ENCODE measurements at regions not wholly inside any gene's neighbourhood (a gene's known extent, or its start where the extent isn't known, plus 50 kb on each side); places are given as distances from the start of the nearest gene placed in this dataset.
"Not testable (repeated sequence)": the region's sequence is repeated elsewhere in the genome, so short reads cannot be mapped to it uniquely, and the experiment has no call there.

- WGBS (ENCODE audit: insufficient coverage), result no CpG with 5 or more reads among the region's 2 CpGs
- no peaks in the 10 kb centered on the region for H3K4me1 ChIP-seq (ENCODE audit: control insufficient read depth, insufficient read depth, low read length)
These were observed 160.2 kb upstream of the IL12B start for GRCh38 chr5:159490507-159490906.

GRCh38 chr5:159493696-159494095, 163.4 kb upstream of the IL12B start:
- H3K4me1 ChIP-seq (ENCODE audit: control insufficient read depth, insufficient read depth, low read length), result peaks cover 3% of the 10 kb centered on the region
- no peak for DNase-seq
- peaks cover 2% of the 10 kb centered on the region for H3K27me3 ChIP-seq (ENCODE audit: control insufficient read depth, insufficient read depth, low read length)
- H3K4me3 ChIP-seq (ENCODE audit: low read length), result no peak overlapping the region
- no peaks in the 10 kb centered on the region for H3K36me3 ChIP-seq (ENCODE audit: control insufficient read depth, insufficient read depth, low read length)
- no peaks in the 10 kb centered on the region for H3K9me3 ChIP-seq (replicated peaks; ENCODE audit: control insufficient read depth, low read depth, low read length)
- no peak overlapping the region for H3K27ac ChIP-seq (ENCODE audit: low read length)

More at GRCh38 chr5:159490507-159490906, 160.2 kb upstream of the IL12B start:
- H3K4me3 ChIP-seq (ENCODE audit: low read length), result no peak overlapping the region
- H3K27ac ChIP-seq (ENCODE audit: low read length), result no peak overlapping the region
- H3K36me3 ChIP-seq (ENCODE audit: control insufficient read depth, insufficient read depth, low read length), result no peaks in the 10 kb centered on the region
- H3K9me3 ChIP-seq (replicated peaks; ENCODE audit: control insufficient read depth, low read depth, low read length), result no peaks in the 10 kb centered on the region
- H3K27me3 ChIP-seq (ENCODE audit: control insufficient read depth, insufficient read depth, low read length), result peaks cover 2% of the 10 kb centered on the region
- DNase-seq, result no peak

GRCh38 chr5:159496773-159497172, 166.5 kb upstream of the IL12B start:
- Histone ChIP-seq H3K4me3 (ENCODE audit: low read length) (no peak overlapping the region), H3K9me3 (replicated peaks; ENCODE audit: control insufficient read depth, low read depth, low read length) (no peaks in the 10 kb centered on the region), H3K27me3 (ENCODE audit: control insufficient read depth, insufficient read depth, low read length) (no peaks in the 10 kb centered on the region), H3K4me1 (ENCODE audit: control insufficient read depth, insufficient read depth, low read length) (peaks cover 3% of the 10 kb centered on the region), H3K36me3 (ENCODE audit: control insufficient read depth, insufficient read depth, low read length) (no peaks in the 10 kb centered on the region), H3K27ac (ENCODE audit: low read length) (no peak overlapping the region)
- no peak for DNase-seq
- WGBS (ENCODE audit: insufficient coverage), result 100% methylated on average over 2 of the region's 7 CpGs

- H3K4me1 ChIP-seq (ENCODE audit: control insufficient read depth, insufficient read depth, low read length), result peaks cover 3% of the 10 kb centered on the region
- H3K9me3 ChIP-seq (replicated peaks; ENCODE audit: control insufficient read depth, low read depth, low read length), result no peaks in the 10 kb centered on the region
- H3K36me3 ChIP-seq (ENCODE audit: control insufficient read depth, insufficient read depth, low read length), result no peaks in the 10 kb centered on the region
- no peak overlapping the region for H3K27ac ChIP-seq (ENCODE audit: low read length)
- no peaks in the 10 kb centered on the region for H3K27me3 ChIP-seq (ENCODE audit: control insufficient read depth, insufficient read depth, low read length)
- H3K4me3 ChIP-seq (ENCODE audit: low read length), result no peak overlapping the region
- 24% methylated on average over 2 of the region's 2 CpGs for WGBS (ENCODE audit: insufficient coverage)
- DNase-seq, result no peak
These were observed 166.9 kb upstream of the IL12B start for GRCh38 chr5:159497221-159497620.

- Histone ChIP-seq H3K36me3 (ENCODE audit: control insufficient read depth, insufficient read depth, low read length) (no peaks in the 10 kb centered on the region), H3K9me3 (replicated peaks; ENCODE audit: control insufficient read depth, low read depth, low read length) (no peaks in the 10 kb centered on the region), H3K4me3 (ENCODE audit: low read length) (no peak overlapping the region), H3K4me1 (ENCODE audit: control insufficient read depth, insufficient read depth, low read length) (peaks cover 3% of the 10 kb centered on the region), H3K27me3 (ENCODE audit: control insufficient read depth, insufficient read depth, low read length) (no peaks in the 10 kb centered on the region), H3K27ac (ENCODE audit: low read length) (no peak overlapping the region)
- peak; percentile 50 for DNase-seq
These were observed 168.3 kb upstream of the IL12B start for GRCh38 chr5:159498630-159499029.

- DNase-seq; H3K4me3 ChIP-seq (ENCODE audit: low read length); H3K27ac ChIP-seq (ENCODE audit: low read length); H3K36me3 ChIP-seq (ENCODE audit: control insufficient read depth, insufficient read depth, low read length); H3K4me1 ChIP-seq (ENCODE audit: control insufficient read depth, insufficient read depth, low read length); H3K9me3 ChIP-seq (replicated peaks; ENCODE audit: control insufficient read depth, low read depth, low read length); H3K27me3 ChIP-seq (ENCODE audit: control insufficient read depth, insufficient read depth, low read length): not testable (repeated sequence)
- WGBS (ENCODE audit: insufficient coverage), result no CpG with 5 or more reads among the region's 4 CpGs
These were observed 171.8 kb upstream of the IL12B start for GRCh38 chr5:159502116-159502515.

GRCh38 chr5:159503236-159503635, 172.9 kb upstream of the IL12B start:
- no peak for DNase-seq
- WGBS (ENCODE audit: insufficient coverage), result 88% methylated on average over 4 of the region's 4 CpGs
- H3K27me3 ChIP-seq (ENCODE audit: control insufficient read depth, insufficient read depth, low read length), result no peaks in the 10 kb centered on the region
- no peaks in the 10 kb centered on the region for H3K9me3 ChIP-seq (replicated peaks; ENCODE audit: control insufficient read depth, low read depth, low read length)
- H3K36me3 ChIP-seq (ENCODE audit: control insufficient read depth, insufficient read depth, low read length), result no peaks in the 10 kb centered on the region
- H3K27ac ChIP-seq (ENCODE audit: low read length), result no peak overlapping the region
- peaks cover 3% of the 10 kb centered on the region for H3K4me1 ChIP-seq (ENCODE audit: control insufficient read depth, insufficient read depth, low read length)
- H3K4me3 ChIP-seq (ENCODE audit: low read length), result no peak overlapping the region

- Histone ChIP-seq H3K9me3 (replicated peaks; ENCODE audit: control insufficient read depth, low read depth, low read length) (no peaks in the 10 kb centered on the region), H3K27ac (ENCODE audit: low read length) (peak overlapping the region; percentile 11), H3K36me3 (ENCODE audit: control insufficient read depth, insufficient read depth, low read length) (no peaks in the 10 kb centered on the region), H3K4me1 (ENCODE audit: control insufficient read depth, insufficient read depth, low read length) (peaks cover 3% of the 10 kb centered on the region), H3K4me3 (ENCODE audit: low read length) (no peak overlapping the region), H3K27me3 (ENCODE audit: control insufficient read depth, insufficient read depth, low read length) (no peaks in the 10 kb centered on the region)
- DNase-seq, result no peak
- WGBS (ENCODE audit: insufficient coverage), result no CpG with 5 or more reads among the region's 2 CpGs
These were observed 174.0 kb upstream of the IL12B start for GRCh38 chr5:159504106-159504856.

GRCh38 chr5:159504857-159505304, 174.6 kb upstream of the IL12B start:
- no peaks in the 10 kb centered on the region for H3K27me3 ChIP-seq (ENCODE audit: control insufficient read depth, insufficient read depth, low read length)
- H3K9me3 ChIP-seq (replicated peaks; ENCODE audit: control insufficient read depth, low read depth, low read length), result no peaks in the 10 kb centered on the region
- peak; percentile 69 for DNase-seq
- no peaks in the 10 kb centered on the region for H3K36me3 ChIP-seq (ENCODE audit: control insufficient read depth, insufficient read depth, low read length)
- no peak overlapping the region for H3K4me3 ChIP-seq (ENCODE audit: low read length)
- H3K27ac ChIP-seq (ENCODE audit: low read length), result peak overlapping the region; percentile 11
- peaks cover 3% of the 10 kb centered on the region for H3K4me1 ChIP-seq (ENCODE audit: control insufficient read depth, insufficient read depth, low read length)
- WGBS (ENCODE audit: insufficient coverage), result 4% methylated on average over 6 of the region's 7 CpGs

GRCh38 chr5:159507055-159507454, 176.8 kb upstream of the IL12B start:
- Histone ChIP-seq H3K27ac (ENCODE audit: low read length) (no peak overlapping the region), H3K9me3 (replicated peaks; ENCODE audit: control insufficient read depth, low read depth, low read length) (no peaks in the 10 kb centered on the region), H3K27me3 (ENCODE audit: control insufficient read depth, insufficient read depth, low read length) (no peaks in the 10 kb centered on the region), H3K36me3 (ENCODE audit: control insufficient read depth, insufficient read depth, low read length) (no peaks in the 10 kb centered on the region), H3K4me1 (ENCODE audit: control insufficient read depth, insufficient read depth, low read length) (peaks cover 11% of the 10 kb centered on the region), H3K4me3 (ENCODE audit: low read length) (no peak overlapping the region)
- WGBS (ENCODE audit: insufficient coverage), result no CpG with 5 or more reads among the region's 2 CpGs
- no peak for DNase-seq

GRCh38 chr5:159507661-159508060, 177.4 kb upstream of the IL12B start:
- no peak for DNase-seq
- H3K9me3 ChIP-seq (replicated peaks; ENCODE audit: control insufficient read depth, low read depth, low read length), result no peaks in the 10 kb centered on the region
- H3K36me3 ChIP-seq (ENCODE audit: control insufficient read depth, insufficient read depth, low read length), result no peaks in the 10 kb centered on the region
- 100% methylated on average over 2 of the region's 3 CpGs for WGBS (ENCODE audit: insufficient coverage)
- no peak overlapping the region for H3K27ac ChIP-seq (ENCODE audit: low read length)
- no peak overlapping the region for H3K4me3 ChIP-seq (ENCODE audit: low read length)
- peaks cover 11% of the 10 kb centered on the region for H3K4me1 ChIP-seq (ENCODE audit: control insufficient read depth, insufficient read depth, low read length)
- no peaks in the 10 kb centered on the region for H3K27me3 ChIP-seq (ENCODE audit: control insufficient read depth, insufficient read depth, low read length)

Data from muscle of leg (tissue), 3 donors.